ENCODE measurements at regions not wholly inside any gene's neighbourhood (a gene's known extent, or its start where the extent isn't known, plus 50 kb on each side); places are given as distances from the start of the nearest gene placed in this dataset.

DNA sequence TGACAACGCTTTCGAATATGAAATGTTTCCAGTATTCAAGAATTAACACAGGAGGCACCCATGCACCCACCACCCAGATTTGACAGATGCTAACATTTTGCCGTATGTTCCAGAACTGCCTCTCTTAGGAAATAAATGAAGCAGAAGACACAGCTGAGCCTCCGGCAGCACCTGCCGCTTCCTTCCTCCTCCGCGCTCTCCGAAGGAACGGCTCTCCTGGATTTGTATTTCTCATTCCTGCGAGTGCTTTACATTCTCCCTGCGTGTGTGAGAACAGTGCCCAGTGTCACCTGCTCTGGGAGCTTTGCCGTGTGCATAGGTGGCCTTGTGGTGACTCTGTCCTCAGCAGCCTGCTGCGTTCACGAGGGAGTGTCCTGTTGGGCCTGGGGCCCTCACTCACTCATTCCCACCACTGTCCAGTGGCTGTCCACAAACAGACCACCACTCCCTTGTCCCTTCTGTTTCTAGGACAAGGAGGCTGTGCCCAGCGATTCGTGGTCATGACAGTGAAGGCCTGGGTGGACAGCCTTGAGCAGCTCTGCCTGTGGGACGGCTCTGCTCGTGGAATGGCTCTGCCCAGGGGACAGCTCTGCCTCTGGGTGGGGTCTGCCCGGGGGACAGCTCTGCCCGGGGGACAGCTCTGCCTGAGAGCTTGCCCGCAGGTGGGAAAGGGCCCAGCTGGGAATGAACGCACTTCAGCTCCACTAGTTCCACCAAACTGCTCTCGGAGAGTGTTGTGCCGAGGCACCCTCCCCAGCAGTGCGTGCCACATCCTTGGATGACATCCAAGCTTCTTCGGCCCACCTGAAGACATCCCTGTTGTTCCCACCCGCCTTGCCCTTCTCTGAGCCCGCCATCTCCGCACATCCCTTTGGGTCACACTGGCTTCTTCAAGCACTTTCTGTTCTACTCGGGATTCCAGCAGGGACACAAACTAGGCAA is 170.5 kb upstream of the PPP1R26 start:
- Histone ChIP-seq H3K36me3 (ENCODE audit: control insufficient read depth in 1 of 2, insufficient read depth in 2 of 2, low read length in 2 of 2) (no peaks in the 10 kb centered on the region), H3K79me1 (ENCODE audit: low read length) (no peaks in the 10 kb centered on the region), H3K27ac (ENCODE audit: low read depth, low read length) (no peak overlapping the region), H3K9ac (ENCODE audit: low read length) (no peak overlapping the region), H3K79me2 (ENCODE audit: control insufficient read depth, insufficient read depth, low read length, poor library complexity) (no peaks in the 10 kb centered on the region), H4K12ac (ENCODE audit: low read depth, low read length) (no peak overlapping the region), H3K14ac (ENCODE audit: low read length) (no peak overlapping the region), H2BK5ac (ENCODE audit: low read depth, low read length, poor library complexity) (no peak overlapping the region), H3K27me3 (ENCODE audit: insufficient read depth, low read length) (no peaks in the 10 kb centered on the region), H2BK12ac (ENCODE audit: low read length) (no peak overlapping the region), H2BK120ac (ENCODE audit: insufficient read depth, low read length, poor library complexity) (no peak overlapping the region), H3K4ac (ENCODE audit: low read depth, low read length) (no peak overlapping the region), H4K8ac (ENCODE audit: low read depth, low read length) (no peak overlapping the region), H2AK5ac (ENCODE audit: low read length) (no peak overlapping the region), H3K4me3 (ENCODE audit: low read depth, low read length) (no peak overlapping the region), H3K9me3 (ENCODE audit: insufficient read depth, low read depth, low read length) (peaks cover 4% of the 10 kb centered on the region), H3K4me1 (ENCODE audit: control insufficient read depth in 1 of 2, insufficient read depth in 2 of 2, low read length in 2 of 2) (no peaks in the 10 kb centered on the region), H2AFZ (ENCODE audit: insufficient read depth, low read length, poor library complexity) (no peak overlapping the region), H4K91ac (ENCODE audit: low read depth, low read length) (no peak overlapping the region), H3K18ac (ENCODE audit: low read length) (no peak overlapping the region), H3K23ac (ENCODE audit: low read length) (no peak overlapping the region), H3K4me2 (ENCODE audit: low read length) (no peak overlapping the region)
- no CpG with 5 or more reads among the region's 30 CpGs for WGBS (ENCODE audit: extremely low coverage, insufficient coverage, insufficient read length)
- no peak for DNase-seq

DNA sequence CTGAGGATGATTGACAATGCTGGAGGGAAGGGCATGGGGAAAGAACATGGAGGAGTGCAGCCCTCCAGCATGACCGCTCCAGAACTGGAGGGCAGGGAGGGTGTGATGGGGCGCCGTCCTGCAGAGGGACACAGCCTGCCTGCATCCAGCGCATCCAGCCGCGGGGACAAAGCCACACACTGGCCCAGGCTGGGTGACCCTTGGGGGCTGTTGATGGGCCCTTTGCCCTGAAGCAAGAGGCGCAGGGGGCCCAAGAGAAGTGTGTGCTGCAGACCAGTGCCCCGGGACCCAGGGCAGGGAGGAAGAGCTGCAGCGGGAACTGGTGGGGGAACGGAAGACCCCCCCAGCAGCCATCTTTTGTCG is 169.8 kb upstream of the PPP1R26 start:
- no peak overlapping the region for H2BK12ac ChIP-seq (ENCODE audit: low read length)
- H3K36me3 ChIP-seq (ENCODE audit: control insufficient read depth in 1 of 2, insufficient read depth in 2 of 2, low read length in 2 of 2) = no peaks in the 10 kb centered on the region
- no peaks in the 10 kb centered on the region for H3K79me2 ChIP-seq (ENCODE audit: control insufficient read depth, insufficient read depth, low read length, poor library complexity)
- no peak overlapping the region for H4K8ac ChIP-seq (ENCODE audit: low read depth, low read length)
- no peak overlapping the region for H2AK5ac ChIP-seq (ENCODE audit: low read length)
- H3K23ac ChIP-seq (ENCODE audit: low read length) = no peak overlapping the region
- no peaks in the 10 kb centered on the region for H3K79me1 ChIP-seq (ENCODE audit: low read length)
- no peak overlapping the region for H3K4me3 ChIP-seq (ENCODE audit: low read depth, low read length)
- no peak overlapping the region for H4K91ac ChIP-seq (ENCODE audit: low read depth, low read length)
- no peak overlapping the region for H3K27ac ChIP-seq (ENCODE audit: low read depth, low read length)
- H4K12ac ChIP-seq (ENCODE audit: low read depth, low read length) = no peak overlapping the region
- H2BK5ac ChIP-seq (ENCODE audit: low read depth, low read length, poor library complexity) = no peak overlapping the region
- H3K27me3 ChIP-seq (ENCODE audit: insufficient read depth, low read length) = no peaks in the 10 kb centered on the region
- H3K9me3 ChIP-seq (ENCODE audit: insufficient read depth, low read depth, low read length) = no peaks in the 10 kb centered on the region
- no peak overlapping the region for H3K4me2 ChIP-seq (ENCODE audit: low read length)
- no peak overlapping the region for H2BK120ac ChIP-seq (ENCODE audit: insufficient read depth, low read length, poor library complexity)
- no peak overlapping the region for H3K18ac ChIP-seq (ENCODE audit: low read length)
- no peak overlapping the region for H2AFZ ChIP-seq (ENCODE audit: insufficient read depth, low read length, poor library complexity)
- WGBS (ENCODE audit: extremely low coverage, insufficient coverage, insufficient read length) = no CpG with 5 or more reads among the region's 11 CpGs
- no peak overlapping the region for H3K4ac ChIP-seq (ENCODE audit: low read depth, low read length)
- no peaks in the 10 kb centered on the region for H3K4me1 ChIP-seq (ENCODE audit: control insufficient read depth in 1 of 2, insufficient read depth in 2 of 2, low read length in 2 of 2)
- no peak overlapping the region for H3K9ac ChIP-seq (ENCODE audit: low read length)
- no peak for DNase-seq
- H3K14ac ChIP-seq (ENCODE audit: low read length) = no peak overlapping the region

DNA sequence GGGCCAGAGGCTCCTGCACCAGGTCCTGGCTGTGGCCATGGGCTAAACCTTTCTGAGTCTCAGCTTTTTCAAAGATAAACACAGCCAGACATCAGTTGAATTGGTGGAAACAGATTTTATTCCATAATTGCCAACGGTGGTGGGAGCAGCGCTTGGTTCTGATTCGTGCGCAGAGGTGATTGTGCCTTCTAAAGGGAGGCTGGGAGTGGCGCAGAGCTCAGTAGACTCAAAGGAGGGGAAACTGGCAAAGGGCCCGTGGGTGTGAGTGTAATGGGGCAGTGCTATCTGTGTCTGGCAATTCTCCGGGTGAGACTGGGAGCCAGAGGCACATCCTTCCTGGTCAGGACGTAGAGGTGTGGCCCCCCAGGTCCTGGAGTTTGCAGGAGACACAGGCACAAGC is 169.4 kb upstream of the PPP1R26 start:
- H3K79me2 ChIP-seq (ENCODE audit: control insufficient read depth, insufficient read depth, low read length, poor library complexity) = no peaks in the 10 kb centered on the region
- no peak overlapping the region for H3K4me3 ChIP-seq (ENCODE audit: low read depth, low read length)
- H4K91ac ChIP-seq (ENCODE audit: low read depth, low read length) = no peak overlapping the region
- H3K18ac ChIP-seq (ENCODE audit: low read length) = no peak overlapping the region
- H3K9ac ChIP-seq (ENCODE audit: low read length) = no peak overlapping the region
- no peak overlapping the region for H2BK120ac ChIP-seq (ENCODE audit: insufficient read depth, low read length, poor library complexity)
- H4K8ac ChIP-seq (ENCODE audit: low read depth, low read length) = no peak overlapping the region
- H3K4ac ChIP-seq (ENCODE audit: low read depth, low read length) = no peak overlapping the region
- no peak overlapping the region for H3K14ac ChIP-seq (ENCODE audit: low read length)
- no peak overlapping the region for H4K12ac ChIP-seq (ENCODE audit: low read depth, low read length)
- H2AFZ ChIP-seq (ENCODE audit: insufficient read depth, low read length, poor library complexity) = no peak overlapping the region
- H3K4me2 ChIP-seq (ENCODE audit: low read length) = no peak overlapping the region
- DNase-seq = no peak
- no peaks in the 10 kb centered on the region for H3K4me1 ChIP-seq (ENCODE audit: control insufficient read depth in 1 of 2, insufficient read depth in 2 of 2, low read length in 2 of 2)
- H3K23ac ChIP-seq (ENCODE audit: low read length) = no peak overlapping the region
- no peak overlapping the region for H3K27ac ChIP-seq (ENCODE audit: low read depth, low read length)
- WGBS (ENCODE audit: extremely low coverage, insufficient coverage, insufficient read length) = no CpG with 5 or more reads among the region's 8 CpGs
- no peaks in the 10 kb centered on the region for H3K9me3 ChIP-seq (ENCODE audit: insufficient read depth, low read depth, low read length)
- no peak overlapping the region for H2BK5ac ChIP-seq (ENCODE audit: low read depth, low read length, poor library complexity)
- no peak overlapping the region for H2BK12ac ChIP-seq (ENCODE audit: low read length)
- no peaks in the 10 kb centered on the region for H3K36me3 ChIP-seq (ENCODE audit: control insufficient read depth in 1 of 2, insufficient read depth in 2 of 2, low read length in 2 of 2)
- H3K79me1 ChIP-seq (ENCODE audit: low read length) = no peaks in the 10 kb centered on the region
- no peaks in the 10 kb centered on the region for H3K27me3 ChIP-seq (ENCODE audit: insufficient read depth, low read length)
- no peak overlapping the region for H2AK5ac ChIP-seq (ENCODE audit: low read length)

DNA sequence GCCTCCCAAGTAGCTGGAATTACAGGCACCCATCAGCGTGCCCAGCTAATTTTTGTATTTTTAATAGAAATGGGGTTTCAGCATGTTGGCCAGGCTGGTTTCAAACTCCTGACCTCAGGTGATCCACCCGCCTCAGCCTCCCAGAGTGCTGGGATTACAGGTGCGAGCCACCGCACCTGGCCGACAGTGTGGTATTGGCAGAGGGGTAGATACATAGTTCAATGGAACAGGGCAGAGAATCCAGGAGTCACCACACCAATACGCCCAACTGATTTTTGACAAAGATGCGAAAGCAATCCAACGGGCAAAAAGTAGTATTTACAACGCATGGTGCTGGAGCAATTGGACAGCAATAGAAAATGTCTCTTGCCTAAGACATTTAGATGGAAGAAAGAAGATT is 164.0 kb upstream of the PPP1R26 start:
- Histone ChIP-seq H3K79me2 (ENCODE audit: control insufficient read depth, insufficient read depth, low read length, poor library complexity) (no peaks in the 10 kb centered on the region), H4K91ac (ENCODE audit: low read depth, low read length) (no peak overlapping the region), H3K14ac (ENCODE audit: low read length) (no peak overlapping the region), H3K4me2 (ENCODE audit: low read length) (no peak overlapping the region), H3K9ac (ENCODE audit: low read length) (no peak overlapping the region), H3K79me1 (ENCODE audit: low read length) (no peaks in the 10 kb centered on the region), H3K27ac (ENCODE audit: low read depth, low read length) (no peak overlapping the region), H3K4me1 (ENCODE audit: control insufficient read depth in 1 of 2, insufficient read depth in 2 of 2, low read length in 2 of 2) (no peaks in the 10 kb centered on the region), H3K4me3 (ENCODE audit: low read depth, low read length) (no peak overlapping the region), H3K4ac (ENCODE audit: low read depth, low read length) (no peak overlapping the region), H2BK5ac (ENCODE audit: low read depth, low read length, poor library complexity) (no peak overlapping the region), H2AK5ac (ENCODE audit: low read length) (no peak overlapping the region), H2AFZ (ENCODE audit: insufficient read depth, low read length, poor library complexity) (no peak overlapping the region), H3K27me3 (ENCODE audit: insufficient read depth, low read length) (no peaks in the 10 kb centered on the region), H3K9me3 (ENCODE audit: insufficient read depth, low read depth, low read length) (no peaks in the 10 kb centered on the region), H3K23ac (ENCODE audit: low read length) (no peak overlapping the region), H2BK120ac (ENCODE audit: insufficient read depth, low read length, poor library complexity) (no peak overlapping the region), H4K8ac (ENCODE audit: low read depth, low read length) (no peak overlapping the region), H3K36me3 (ENCODE audit: control insufficient read depth in 1 of 2, insufficient read depth in 2 of 2, low read length in 2 of 2) (no peaks in the 10 kb centered on the region), H3K18ac (ENCODE audit: low read length) (no peak overlapping the region), H4K12ac (ENCODE audit: low read depth, low read length) (no peak overlapping the region), H2BK12ac (ENCODE audit: low read length) (no peak overlapping the region)
- no peak for DNase-seq
- WGBS (ENCODE audit: extremely low coverage, insufficient coverage, insufficient read length) = no CpG with 5 or more reads among the region's 9 CpGs

Data from trophoblast cell (in vitro differentiated cells and primary cell).